NT2/D1 (cell line): ENCODE measurements at regions not wholly inside any gene's neighbourhood (a gene's known extent, or its start where the extent isn't known, plus 50 kb on each side); places are given as distances from the start of the nearest gene placed in this dataset.

Experiments used
- DNase-seq: peaks from one replicate; pipeline ENCODE4 v3.0.0-alpha.2; 2011; ENCODE audit warnings: low read depth, low spot score
- H3K27me3 ChIP-seq: 2 replicates; pipeline ENCODE4 v1.6.0; 2011; ENCODE audit warnings: mild to moderate bottlenecking; ENCODE audit not compliant: insufficient read length, insufficient read depth
- H3K36me3 ChIP-seq: 2 replicates; pipeline ENCODE4 v1.6.1; 2011; ENCODE audit warnings: mild to moderate bottlenecking, low read length, mixed read lengths; ENCODE audit not compliant: insufficient read depth, insufficient read length
- H3K4me1 ChIP-seq: 2 replicates; pipeline ENCODE4 v1.5.1; 2011; ENCODE audit not compliant: insufficient read depth, insufficient read length
- H3K4me3 ChIP-seq: 2 replicates; pipeline ENCODE4 v1.5.1; 2011; ENCODE audit warnings: low read depth; ENCODE audit not compliant: insufficient read length
- H3K9ac ChIP-seq: 2 replicates; pipeline ENCODE4 v1.6.0; 2011; ENCODE audit warnings: low read depth; ENCODE audit not compliant: insufficient read length
- H3K9me3 ChIP-seq: 2 replicates; pipeline ENCODE4 v1.5.1; 2011; ENCODE audit warnings: mild to moderate bottlenecking, low read length; ENCODE audit not compliant: insufficient read depth
- SUZ12 ChIP-seq: IDR thresholded peaks from 2 replicates; pipeline ENCODE4 v1.6.1; 2011; ENCODE audit not compliant: insufficient read length, insufficient read depth; ENCODE audit errors: extremely low read depth
- YY1 ChIP-seq: IDR thresholded peaks from 2 replicates; pipeline ENCODE4 v1.6.1; 2011; ENCODE audit not compliant: insufficient read length, insufficient read depth
- ZNF274 ChIP-seq: IDR thresholded peaks from 2 replicates; pipeline ENCODE4 v1.6.1; 2011; ENCODE audit warnings: mild to moderate bottlenecking, low read depth, low read length

DNA sequence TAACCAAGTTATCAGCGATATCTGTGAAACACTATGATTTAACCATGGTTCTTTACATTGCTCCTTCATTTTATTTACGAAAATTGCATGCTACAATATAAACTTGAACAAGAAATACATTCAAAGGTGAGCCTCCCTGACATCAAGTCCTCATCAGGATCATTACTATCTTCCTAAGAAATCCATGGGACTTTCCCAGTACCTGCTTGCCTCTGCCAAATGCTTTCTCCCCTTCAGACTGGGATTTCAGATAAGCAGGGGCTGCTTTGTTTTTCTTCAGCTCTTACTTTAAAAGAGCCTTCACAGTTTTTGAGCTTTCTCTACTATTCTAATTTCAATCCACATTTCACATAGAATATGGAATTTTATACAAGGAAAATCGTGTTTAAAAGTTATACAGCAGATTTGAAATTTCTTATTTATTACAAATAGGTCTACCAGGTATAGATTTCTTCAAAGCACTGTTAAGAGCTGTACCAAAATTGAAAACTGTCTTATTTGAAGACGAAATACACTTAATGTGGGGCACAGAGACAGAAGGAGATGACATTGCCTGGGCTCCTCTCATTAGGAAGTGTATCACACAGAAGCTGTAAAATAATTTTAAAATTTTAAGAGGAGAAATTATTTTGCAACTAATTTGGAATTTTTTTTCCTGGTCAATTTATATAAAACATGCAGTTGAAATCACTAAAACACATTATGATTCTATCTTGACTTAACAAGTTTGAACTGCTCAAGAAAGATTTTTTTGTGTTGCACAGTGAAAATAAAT is 615.0 kb upstream of the AGTR1 start:
- TF ChIP-seq ZNF274 (no peak), YY1 (no peak), SUZ12 (no peak)
- no peak for DNase-seq
- H3K9me3 ChIP-seq: no peaks in the 10 kb centered on the region
- no peaks in the 10 kb centered on the region for H3K4me1 ChIP-seq
- H3K4me3 ChIP-seq: no peak overlapping the region
- H3K27me3 ChIP-seq: no peaks in the 10 kb centered on the region
- no peaks in the 10 kb centered on the region for H3K36me3 ChIP-seq
- H3K9ac ChIP-seq: no peak overlapping the region

DNA sequence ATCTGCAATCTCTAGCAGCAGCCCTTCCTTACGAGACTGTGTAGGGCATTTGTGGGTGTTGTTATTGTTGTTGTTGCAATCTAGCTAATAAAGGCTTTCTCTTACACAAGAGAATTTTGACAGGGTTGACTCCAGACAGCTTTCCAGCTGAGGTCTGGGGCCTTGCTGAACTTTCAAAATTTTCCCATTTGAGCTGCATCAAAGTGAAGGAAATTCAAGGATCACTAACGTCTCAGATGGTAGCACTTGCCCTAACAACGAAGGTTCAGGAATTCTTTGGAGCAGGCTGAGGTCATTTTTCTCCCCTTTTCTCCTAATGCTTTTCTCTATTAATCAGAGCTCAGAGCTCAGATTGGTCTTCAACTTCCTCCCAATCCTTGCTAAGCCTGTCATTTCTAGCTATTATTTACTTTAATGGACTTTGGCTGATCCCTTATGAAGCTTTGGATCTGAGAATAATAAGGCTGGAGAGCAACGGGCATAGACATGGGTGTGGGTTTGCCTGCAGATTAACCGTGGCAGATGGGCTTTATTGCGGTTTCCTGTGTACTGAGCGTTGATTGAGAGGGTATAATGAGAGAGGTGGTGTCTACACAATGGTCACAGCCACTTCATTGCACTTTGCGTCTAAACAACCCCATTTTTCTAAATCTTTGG is 614.0 kb upstream of the AGTR1 start:
- no peaks in the 10 kb centered on the region for H3K36me3 ChIP-seq
- TF ChIP-seq SUZ12 (no peak), ZNF274 (no peak), YY1 (no peak)
- no peaks in the 10 kb centered on the region for H3K9me3 ChIP-seq
- no peak overlapping the region for H3K9ac ChIP-seq
- no peaks in the 10 kb centered on the region for H3K4me1 ChIP-seq
- no peak for DNase-seq
- H3K4me3 ChIP-seq: no peak overlapping the region
- no peaks in the 10 kb centered on the region for H3K27me3 ChIP-seq

GRCh38 chr3:148084931-148085330 is 612.8 kb upstream of the AGTR1 start:
- H3K4me1 ChIP-seq: no peaks in the 10 kb centered on the region
- DNase-seq: no peak
- no peaks in the 10 kb centered on the region for H3K9me3 ChIP-seq
- H3K27me3 ChIP-seq: no peaks in the 10 kb centered on the region
- H3K9ac ChIP-seq: no peak overlapping the region
- H3K36me3 ChIP-seq: no peaks in the 10 kb centered on the region
- H3K4me3 ChIP-seq: no peak overlapping the region
- TF ChIP-seq ZNF274: no peak
- TF ChIP-seq SUZ12: no peak
- no peak for TF ChIP-seq YY1

DNA sequence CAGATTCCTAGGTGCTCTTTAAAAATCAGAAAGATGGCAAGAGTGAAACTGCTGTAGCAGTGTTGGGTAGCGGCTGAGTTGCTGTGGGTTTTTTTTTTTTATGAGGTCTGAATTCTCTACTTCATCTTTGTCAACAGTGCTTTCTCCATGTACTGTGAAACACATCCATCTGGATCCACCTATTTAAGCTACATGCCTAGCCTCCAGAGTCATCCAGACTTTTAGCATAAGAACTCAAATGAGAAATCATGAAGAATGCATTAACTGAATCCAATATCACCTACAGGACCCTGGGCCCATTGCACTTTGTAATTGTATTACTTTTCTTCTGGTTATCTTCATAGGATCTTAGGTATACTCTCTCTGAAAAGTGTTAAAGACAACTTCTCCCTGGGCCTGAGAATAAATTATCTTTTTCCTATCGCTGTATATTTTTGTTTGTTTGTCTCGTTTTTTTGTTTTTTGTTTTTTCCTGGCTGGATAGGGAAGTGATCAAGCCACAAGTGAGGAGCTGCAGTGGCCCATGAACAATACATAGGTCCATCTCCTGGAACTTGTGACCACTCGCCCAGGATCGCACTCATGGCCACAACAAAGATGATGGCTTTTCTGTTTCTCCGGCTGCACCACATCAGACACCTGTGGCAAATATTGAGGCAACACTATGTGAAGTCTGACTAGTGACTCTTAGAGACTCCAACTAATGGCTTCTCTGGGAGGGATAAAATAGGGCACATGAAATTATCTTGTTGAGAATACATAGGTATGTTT is 609.9 kb upstream of the AGTR1 start:
- no peak overlapping the region for H3K4me3 ChIP-seq
- DNase-seq: no peak
- H3K9me3 ChIP-seq: no peaks in the 10 kb centered on the region
- TF ChIP-seq YY1: no peak
- TF ChIP-seq SUZ12: no peak
- TF ChIP-seq ZNF274: no peak
- H3K9ac ChIP-seq: no peak overlapping the region
- H3K36me3 ChIP-seq: no peaks in the 10 kb centered on the region
- no peaks in the 10 kb centered on the region for H3K27me3 ChIP-seq
- no peaks in the 10 kb centered on the region for H3K4me1 ChIP-seq

DNA sequence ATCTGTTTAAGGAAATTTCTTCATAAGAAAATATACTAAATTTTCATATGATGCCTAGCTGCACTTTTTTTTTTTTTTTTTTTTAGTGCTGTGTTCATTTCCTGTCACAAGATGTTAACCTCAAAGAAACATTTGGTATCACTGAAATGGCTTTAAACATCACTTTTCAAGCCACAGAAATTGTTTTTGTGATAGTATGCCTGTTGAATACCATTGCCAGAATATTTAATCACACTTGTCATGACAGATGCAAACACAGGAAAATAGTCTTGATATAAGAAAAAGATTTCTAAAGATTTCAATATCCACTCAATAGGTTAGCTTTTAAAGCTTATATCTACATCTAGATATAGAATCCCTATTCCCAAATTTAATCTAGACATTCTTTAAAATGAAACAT is 608.5 kb upstream of the AGTR1 start:
- no peaks in the 10 kb centered on the region for H3K27me3 ChIP-seq
- H3K4me1 ChIP-seq: no peaks in the 10 kb centered on the region
- no peak overlapping the region for H3K9ac ChIP-seq
- TF ChIP-seq YY1: no peak
- TF ChIP-seq SUZ12: no peak
- TF ChIP-seq ZNF274: no peak
- H3K36me3 ChIP-seq: no peaks in the 10 kb centered on the region
- no peak for DNase-seq
- no peak overlapping the region for H3K4me3 ChIP-seq
- no peaks in the 10 kb centered on the region for H3K9me3 ChIP-seq

- H3K27me3 ChIP-seq: no peaks in the 10 kb centered on the region
- no peak overlapping the region for H3K9ac ChIP-seq
- no peak overlapping the region for H3K4me3 ChIP-seq
- no peaks in the 10 kb centered on the region for H3K4me1 ChIP-seq
- no peaks in the 10 kb centered on the region for H3K9me3 ChIP-seq
- no peak for DNase-seq
- TF ChIP-seq YY1 (no peak), SUZ12 (no peak), ZNF274 (no peak)
- H3K36me3 ChIP-seq: no peaks in the 10 kb centered on the region
Measured at GRCh38 chr3:148090156-148090555, 607.5 kb upstream of the AGTR1 start.
